AG10803 (cell line): ENCODE measurements at regions not wholly inside any gene's neighbourhood (a gene's known extent, or its start where the extent isn't known, plus 50 kb on each side); places are given as distances from the start of the nearest gene placed in this dataset.

ENCODE experiments used
- DNase-seq: peaks from one replicate; pipeline ENCODE4 v3.0.0; 2010; ENCODE audit warnings: low read depth
- H3K4me3 ChIP-seq: 2 replicates; pipeline ENCODE4 v1.5.1; 2011; ENCODE audit warnings: mild to moderate bottlenecking, low read length, control low read depth
- TF ChIP-seq, protein P1 (sequence below): conservative IDR thresholded peaks from 2 replicates; pipeline ENCODE4 v1.5.1; 2011; ENCODE audit warnings: mild to moderate bottlenecking, low read length, control low read depth, inconsistent platforms

- TF ChIP-seq, protein P1, sequence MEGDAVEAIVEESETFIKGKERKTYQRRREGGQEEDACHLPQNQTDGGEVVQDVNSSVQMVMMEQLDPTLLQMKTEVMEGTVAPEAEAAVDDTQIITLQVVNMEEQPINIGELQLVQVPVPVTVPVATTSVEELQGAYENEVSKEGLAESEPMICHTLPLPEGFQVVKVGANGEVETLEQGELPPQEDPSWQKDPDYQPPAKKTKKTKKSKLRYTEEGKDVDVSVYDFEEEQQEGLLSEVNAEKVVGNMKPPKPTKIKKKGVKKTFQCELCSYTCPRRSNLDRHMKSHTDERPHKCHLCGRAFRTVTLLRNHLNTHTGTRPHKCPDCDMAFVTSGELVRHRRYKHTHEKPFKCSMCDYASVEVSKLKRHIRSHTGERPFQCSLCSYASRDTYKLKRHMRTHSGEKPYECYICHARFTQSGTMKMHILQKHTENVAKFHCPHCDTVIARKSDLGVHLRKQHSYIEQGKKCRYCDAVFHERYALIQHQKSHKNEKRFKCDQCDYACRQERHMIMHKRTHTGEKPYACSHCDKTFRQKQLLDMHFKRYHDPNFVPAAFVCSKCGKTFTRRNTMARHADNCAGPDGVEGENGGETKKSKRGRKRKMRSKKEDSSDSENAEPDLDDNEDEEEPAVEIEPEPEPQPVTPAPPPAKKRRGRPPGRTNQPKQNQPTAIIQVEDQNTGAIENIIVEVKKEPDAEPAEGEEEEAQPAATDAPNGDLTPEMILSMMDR, result no peak
- peak; percentile 33 for DNase-seq
- no peak overlapping the region for H3K4me3 ChIP-seq
Observed at GRCh38 chr3:23041918-23042696, 161.0 kb upstream of the UBE2E2 start.

GRCh38 chr3:23044463-23044862 lies 158.7 kb upstream of the UBE2E2 start:
- TF ChIP-seq, protein P1, result no peak
- H3K4me3 ChIP-seq, result no peak overlapping the region
- DNase-seq, result no peak

- no peak for DNase-seq
- no peak overlapping the region for H3K4me3 ChIP-seq
Observed at GRCh38 chr3:23046536-23046935, 156.6 kb upstream of the UBE2E2 start.

DNA sequence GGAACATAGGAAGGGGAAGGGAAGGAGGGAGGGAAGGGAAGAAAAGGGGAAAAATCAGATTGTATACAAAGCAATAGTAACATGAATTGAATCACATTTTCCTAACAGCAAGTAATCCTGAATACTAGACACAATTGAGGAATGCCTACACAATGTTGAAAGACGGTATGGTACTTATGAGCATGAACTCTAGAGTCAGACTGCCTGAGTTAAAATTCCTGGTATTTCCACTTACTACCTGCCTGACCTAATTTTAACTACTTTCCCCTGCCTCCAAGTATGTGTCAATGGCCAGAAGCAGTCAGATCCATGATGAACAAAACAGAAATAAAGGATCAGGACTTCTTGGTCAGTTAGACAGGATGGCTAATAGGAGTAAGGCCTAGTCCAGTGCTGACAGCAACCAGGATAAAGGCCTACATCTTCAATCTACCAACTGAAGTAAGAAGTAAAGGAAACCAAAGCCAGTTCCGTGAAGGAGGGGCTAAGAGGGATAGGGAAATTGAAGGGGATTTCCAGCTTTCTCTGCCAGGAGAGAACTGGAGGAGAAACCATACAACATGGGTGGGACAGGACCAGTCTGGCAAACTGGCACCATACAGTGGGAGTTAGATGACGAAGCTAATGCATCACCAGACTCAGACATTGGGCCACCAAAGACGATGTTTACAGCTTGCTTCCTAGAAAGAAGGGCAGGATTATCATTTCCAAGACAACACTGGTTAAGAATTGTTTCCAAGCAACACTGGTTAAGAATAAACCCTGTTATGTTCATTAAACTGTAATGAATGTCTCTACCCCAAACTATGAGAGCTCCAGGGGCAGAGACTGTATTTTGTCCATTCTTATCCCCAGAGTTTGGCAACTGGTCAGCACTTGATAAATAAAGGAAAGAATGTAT lies 151.6 kb upstream of the UBE2E2 start:
- no peak for DNase-seq
- no peak overlapping the region for H3K4me3 ChIP-seq
- TF ChIP-seq, protein P1, result no peak

More at GRCh38 chr3:23046536-23046935, 156.6 kb upstream of the UBE2E2 start:
- TF ChIP-seq, protein P1, result no peak

- TF ChIP-seq, protein P1, result no peak
- no peak for DNase-seq
- no peak overlapping the region for H3K4me3 ChIP-seq
Observed at GRCh38 chr3:23052208-23052607, 150.9 kb upstream of the UBE2E2 start.

- no peak for DNase-seq
- TF ChIP-seq, protein P1, result no peak
- H3K4me3 ChIP-seq, result no peak overlapping the region
Observed at GRCh38 chr3:23052620-23053019, 150.5 kb upstream of the UBE2E2 start.
